Trophoblast cell (in vitro differentiated cells and primary cell): ENCODE measurements at regions not wholly inside any gene's neighbourhood (a gene's known extent, or its start where the extent isn't known, plus 50 kb on each side); places are given as distances from the start of the nearest gene placed in this dataset.
A peak's percentile ranks its signal among the peaks of the same experiment; 100 is the strongest.

Source experiments
- DNase-seq, 2 donors: peaks; one replicate each; pipeline ENCODE4 v3.0.0-alpha.2; 2016
- H2AFZ ChIP-seq: 2 replicates; pipeline ENCODE4 v1.6.1; 2013; ENCODE audit warnings: low read length, moderate library complexity, mild to moderate bottlenecking; ENCODE audit not compliant: insufficient read depth, poor library complexity
- H2AK5ac ChIP-seq: 2 replicates; pipeline ENCODE4 v1.6.1; 2013; ENCODE audit warnings: mild to moderate bottlenecking, low read length
- H2BK120ac ChIP-seq: 2 replicates; pipeline ENCODE4 v1.6.1; 2013; ENCODE audit warnings: low read length, mild to moderate bottlenecking, moderate library complexity; ENCODE audit not compliant: insufficient read depth, poor library complexity
- H2BK12ac ChIP-seq: 2 replicates; pipeline ENCODE4 v1.6.1; 2013; ENCODE audit warnings: mild to moderate bottlenecking, low read length, moderate library complexity
- H2BK5ac ChIP-seq: 2 replicates; pipeline ENCODE4 v1.6.1; 2013; ENCODE audit warnings: low read length, low read depth, moderate library complexity, mild to moderate bottlenecking; ENCODE audit not compliant: poor library complexity
- H3K14ac ChIP-seq: 2 replicates; pipeline ENCODE4 v1.6.1; 2013; ENCODE audit warnings: mild to moderate bottlenecking, low read length
- H3K18ac ChIP-seq: 2 replicates; pipeline ENCODE4 v1.6.1; 2013; ENCODE audit warnings: mild to moderate bottlenecking, low read length
- H3K23ac ChIP-seq: 2 replicates; pipeline ENCODE4 v1.6.1; 2013; ENCODE audit warnings: low read length
- H3K27ac ChIP-seq: 2 replicates; pipeline ENCODE4 v1.5.1; 2013; ENCODE audit warnings: low read depth, mild to moderate bottlenecking, inconsistent platforms, low read length, moderate library complexity
- H3K27me3 ChIP-seq: 2 replicates; pipeline ENCODE4 v1.6.1; 2013; ENCODE audit warnings: inconsistent platforms, mild to moderate bottlenecking, low read length, moderate library complexity; ENCODE audit not compliant: insufficient read depth
- H3K36me3 ChIP-seq, 2 experiments: 1 replicate in 1 of 2; 2 replicates in 1 of 2; pipeline ENCODE4 v1.6.1; 2013; ENCODE audit warnings: low read length in 2 of 2, mild to moderate bottlenecking in 2 of 2, moderate library complexity in 1 of 2; ENCODE audit not compliant: insufficient read depth in 2 of 2, control insufficient read depth in 1 of 2
- H3K4ac ChIP-seq: 2 replicates; pipeline ENCODE4 v1.6.1; 2013; ENCODE audit warnings: low read depth, mild to moderate bottlenecking, low read length, moderate library complexity
- H3K4me1 ChIP-seq, 2 experiments: 1 replicate in 1 of 2; 2 replicates in 1 of 2; pipeline ENCODE4 v1.6.1; 2013; ENCODE audit warnings: low read length in 2 of 2, mild to moderate bottlenecking in 2 of 2, moderate library complexity in 1 of 2; ENCODE audit not compliant: insufficient read depth in 2 of 2, control insufficient read depth in 1 of 2
- H3K4me2 ChIP-seq: 2 replicates; pipeline ENCODE4 v1.6.1; 2013; ENCODE audit warnings: inconsistent platforms, mild to moderate bottlenecking, low read length, moderate library complexity
- H3K4me3 ChIP-seq: 2 replicates; pipeline ENCODE4 v1.5.1; 2013; ENCODE audit warnings: mild to moderate bottlenecking, low read depth, low read length, inconsistent platforms
- H3K79me1 ChIP-seq: one replicate; pipeline ENCODE4 v1.6.1; 2013; ENCODE audit warnings: low read length
- H3K79me2 ChIP-seq: 2 replicates; pipeline ENCODE4 v1.6.1; 2013; ENCODE audit warnings: low read length, mild to moderate bottlenecking; ENCODE audit not compliant: control insufficient read depth, insufficient read depth, poor library complexity
- H3K9ac ChIP-seq: 2 replicates; pipeline ENCODE4 v1.6.1; 2013; ENCODE audit warnings: mild to moderate bottlenecking, low read length
- H3K9me3 ChIP-seq: 2 replicates; pipeline ENCODE4 v1.6.1; 2013; ENCODE audit warnings: low read depth, mild to moderate bottlenecking, control low read depth, inconsistent platforms, low read length; ENCODE audit not compliant: insufficient read depth
- H4K12ac ChIP-seq: 2 replicates; pipeline ENCODE4 v1.6.1; 2013; ENCODE audit warnings: low read depth, mild to moderate bottlenecking, low read length, moderate library complexity
- H4K8ac ChIP-seq: 2 replicates; pipeline ENCODE4 v1.6.1; 2013; ENCODE audit warnings: low read depth, mild to moderate bottlenecking, low read length, moderate library complexity
- H4K91ac ChIP-seq: one replicate; pipeline ENCODE4 v1.6.1; 2013; ENCODE audit warnings: low read depth, mild to moderate bottlenecking, low read length, moderate library complexity
- WGBS: extraction: QIAGEN DNeasy Blood & Tissue Kit; methylation state at CpG from one replicate; pipeline ENCODE4 v1.1.7; 2013; ENCODE audit warnings: missing lambda C conversion rate; ENCODE audit not compliant: insufficient read length, insufficient coverage; ENCODE audit errors: extremely low coverage; 5-methylcytosine and 5-hydroxymethylcytosine counted together

- Histone ChIP-seq H3K36me3 (no peaks in the 10 kb centered on the region), H3K4me1 (no peaks in the 10 kb centered on the region), H3K27ac (no peak overlapping the region), H3K27me3 (no peaks in the 10 kb centered on the region), H3K18ac (no peak overlapping the region), H3K14ac (no peak overlapping the region), H3K4me2 (no peak overlapping the region), H2AFZ (no peak overlapping the region), H3K4me3 (no peak overlapping the region), H3K79me1 (no peaks in the 10 kb centered on the region), H3K23ac (no peak overlapping the region), H3K4ac (no peak overlapping the region), H4K12ac (no peak overlapping the region), H3K9me3 (no peaks in the 10 kb centered on the region), H4K8ac (no peak overlapping the region), H2BK12ac (no peak overlapping the region), H3K9ac (no peak overlapping the region), H2BK120ac (no peak overlapping the region), H4K91ac (no peak overlapping the region), H2AK5ac (no peak overlapping the region), H2BK5ac (no peak overlapping the region), H3K79me2 (no peaks in the 10 kb centered on the region)
- DNase-seq: no peak
Observed at GRCh38 chr6:135655055-135655454, 157.5 kb upstream of the AHI1 start.

GRCh38 chr6:135657207-135657606, 159.7 kb upstream of the AHI1 start:
- no peaks in the 10 kb centered on the region for H3K4me1 ChIP-seq
- no peaks in the 10 kb centered on the region for H3K9me3 ChIP-seq
- no CpG with 5 or more reads among the region's 2 CpGs for WGBS
- H4K12ac ChIP-seq: no peak overlapping the region
- H3K18ac ChIP-seq: no peak overlapping the region
- no peak overlapping the region for H3K4me3 ChIP-seq
- H3K4me2 ChIP-seq: no peak overlapping the region
- no peak overlapping the region for H4K8ac ChIP-seq
- H3K9ac ChIP-seq: no peak overlapping the region
- H3K79me2 ChIP-seq: no peaks in the 10 kb centered on the region
- no peak overlapping the region for H4K91ac ChIP-seq
- H3K27me3 ChIP-seq: no peaks in the 10 kb centered on the region
- no peak overlapping the region for H2BK5ac ChIP-seq
- no peaks in the 10 kb centered on the region for H3K36me3 ChIP-seq
- H2BK12ac ChIP-seq: no peak overlapping the region
- H3K4ac ChIP-seq: no peak overlapping the region
- H3K79me1 ChIP-seq: no peaks in the 10 kb centered on the region
- peak overlapping the region; percentile 75 for H3K23ac ChIP-seq
- no peak overlapping the region for H2AFZ ChIP-seq
- no peak overlapping the region for H3K14ac ChIP-seq
- H3K27ac ChIP-seq: no peak overlapping the region
- no peak overlapping the region for H2BK120ac ChIP-seq
- no peak for DNase-seq
- H2AK5ac ChIP-seq: no peak overlapping the region

- Histone ChIP-seq H3K27ac (no peak overlapping the region), H4K12ac (no peak overlapping the region), H3K23ac (no peak overlapping the region), H4K91ac (no peak overlapping the region), H2AFZ (no peak overlapping the region), H4K8ac (no peak overlapping the region), H2BK5ac (no peak overlapping the region), H3K79me1 (no peaks in the 10 kb centered on the region), H3K9ac (no peak overlapping the region), H2AK5ac (no peak overlapping the region), H3K4ac (no peak overlapping the region), H3K4me3 (no peak overlapping the region), H2BK12ac (no peak overlapping the region), H3K14ac (no peak overlapping the region), H3K36me3 (no peaks in the 10 kb centered on the region), H3K18ac (no peak overlapping the region), H3K4me1 (no peaks in the 10 kb centered on the region), H3K4me2 (no peak overlapping the region), H3K79me2 (no peaks in the 10 kb centered on the region), H3K27me3 (no peaks in the 10 kb centered on the region), H2BK120ac (no peak overlapping the region), H3K9me3 (no peaks in the 10 kb centered on the region)
- no peak for DNase-seq
- WGBS: no CpG with 5 or more reads among the region's 3 CpGs
Observed at GRCh38 chr6:135658481-135658880, 160.9 kb upstream of the AHI1 start.

- no peaks in the 10 kb centered on the region for H3K27me3 ChIP-seq
- H3K79me2 ChIP-seq: no peaks in the 10 kb centered on the region
- no peak for DNase-seq
- no peak overlapping the region for H2BK120ac ChIP-seq
- no CpG with 5 or more reads among the region's 2 CpGs for WGBS
- H3K4me1 ChIP-seq: no peaks in the 10 kb centered on the region
- no peak overlapping the region for H3K9ac ChIP-seq
- no peaks in the 10 kb centered on the region for H3K36me3 ChIP-seq
- no peaks in the 10 kb centered on the region for H3K9me3 ChIP-seq
- H2AFZ ChIP-seq: no peak overlapping the region
- no peaks in the 10 kb centered on the region for H3K79me1 ChIP-seq
- H4K8ac ChIP-seq: no peak overlapping the region
- H3K4me2 ChIP-seq: no peak overlapping the region
- H3K27ac ChIP-seq: no peak overlapping the region
- H3K4ac ChIP-seq: no peak overlapping the region
- no peak overlapping the region for H2AK5ac ChIP-seq
- no peak overlapping the region for H3K14ac ChIP-seq
- no peak overlapping the region for H2BK12ac ChIP-seq
- no peak overlapping the region for H4K12ac ChIP-seq
- no peak overlapping the region for H3K18ac ChIP-seq
- H3K23ac ChIP-seq: no peak overlapping the region
- no peak overlapping the region for H4K91ac ChIP-seq
- H3K4me3 ChIP-seq: no peak overlapping the region
- no peak overlapping the region for H2BK5ac ChIP-seq
Observed at GRCh38 chr6:135658916-135659315, 161.4 kb upstream of the AHI1 start.
